Neural cell (in vitro differentiated cells): ENCODE measurements at regions not wholly inside any gene's neighbourhood (a gene's known extent, or its start where the extent isn't known, plus 50 kb on each side); places are given as distances from the start of the nearest gene placed in this dataset.
"Not testable (repeated sequence)": the region's sequence is repeated elsewhere in the genome, so short reads cannot be mapped to it uniquely, and the experiment has no call there.

Source experiments
- H2AFZ ChIP-seq: fragments of 200-600, 300-800 bp; sonication (generic), shearing (Covaris generic); 2 replicates; pipeline ENCODE4 v1.6.0; 2014; ENCODE audit warnings: low read depth, mild to moderate bottlenecking, antibody characterized with exemption, low read length, moderate library complexity
- H3F3A ChIP-seq: fragments of 200-600 bp; shearing (Covaris generic); 2 replicates; pipeline ENCODE4 v1.6.1; 2016; ENCODE audit warnings: mild to moderate bottlenecking, moderate library complexity, mixed read lengths, antibody characterized with exemption, low read length; ENCODE audit not compliant: insufficient read depth, poor library complexity, severe bottlenecking
- H3K27ac ChIP-seq: fragments of 200-600, 300-800 bp; sonication (generic), shearing (Covaris generic); 2 replicates; pipeline ENCODE4 v1.5.1; 2014; ENCODE audit warnings: mild to moderate bottlenecking, low read length, moderate library complexity
- H3K27me3 ChIP-seq: fragments of 300-800, 200-600 bp; sonication (generic), shearing (Covaris generic); 2 replicates; pipeline ENCODE4 v1.6.0; 2014; ENCODE audit warnings: mild to moderate bottlenecking, low read depth, low read length, moderate library complexity; ENCODE audit not compliant: insufficient read depth
- H3K36me3 ChIP-seq: fragments of 300-800, 200-600 bp; sonication (generic), shearing (Covaris generic); 2 replicates; pipeline ENCODE4 v1.5.1; 2014; ENCODE audit warnings: mild to moderate bottlenecking, antibody characterized with exemption, low read length, moderate library complexity; ENCODE audit not compliant: insufficient read depth
- H3K4me2 ChIP-seq: fragments of 300-800, 200-600 bp; sonication (generic), shearing (Covaris generic); 2 replicates; pipeline ENCODE4 v1.6.0; 2014; ENCODE audit warnings: mild to moderate bottlenecking, low read length
- H3K4me3 ChIP-seq: fragments of 300-800, 200-600 bp; sonication (generic), shearing (Covaris generic); 2 replicates; pipeline ENCODE4 v1.5.1; 2014; ENCODE audit warnings: mild to moderate bottlenecking, low read length, moderate library complexity
- H3K79me2 ChIP-seq: fragments of 200-600 bp; shearing (Covaris generic); replicated peaks from 2 replicates; pipeline ENCODE4 v1.6.0; 2014; ENCODE audit warnings: mild to moderate bottlenecking, low read length, moderate library complexity; ENCODE audit not compliant: insufficient read depth
- H3K9ac ChIP-seq: fragments of 300-800, 200-600 bp; sonication (generic), shearing (Covaris generic); 2 replicates; pipeline ENCODE4 v1.6.1; 2016; ENCODE audit warnings: mild to moderate bottlenecking, low read length, mixed read lengths
- H3K9me2 ChIP-seq: fragments of 200-600 bp; shearing (Covaris generic); 2 replicates; pipeline ENCODE4 v1.6.1; 2016; ENCODE audit warnings: mild to moderate bottlenecking, low read length, mixed read lengths; ENCODE audit not compliant: insufficient read depth
- H3K9me3 ChIP-seq: fragments of 200-600, 300-800 bp; sonication (generic), shearing (Covaris generic); 2 replicates; pipeline ENCODE4 v1.6.1; 2016; ENCODE audit warnings: mild to moderate bottlenecking, mixed run types, low read length, moderate library complexity, mixed read lengths
- H4K20me1 ChIP-seq: fragments of 200-600 bp; shearing (Covaris generic); 2 replicates; pipeline ENCODE4 v1.6.1; 2016; ENCODE audit warnings: mild to moderate bottlenecking, mixed run types; ENCODE audit not compliant: insufficient read depth
- CTCF ChIP-seq: fragments of 450-650 bp; IDR thresholded peaks from 2 replicates; pipeline ENCODE4 v1.5.1; 2014; ENCODE audit warnings: antibody characterized with exemption, mild to moderate bottlenecking, moderate library complexity; ENCODE audit not compliant: poor library complexity, severe bottlenecking
- EP300 ChIP-seq: fragments of 450-650 bp; conservative IDR thresholded peaks from 2 replicates; pipeline ENCODE4 v1.6.1; 2014; ENCODE audit warnings: antibody characterized with exemption, mild to moderate bottlenecking, moderate library complexity; ENCODE audit not compliant: poor library complexity, severe bottlenecking
- EZH2 ChIP-seq: fragments of 200-600, 300-800 bp; shearing (Covaris generic), sonication (generic); IDR thresholded peaks from 2 replicates; pipeline ENCODE4 v1.6.1; 2014; ENCODE audit warnings: antibody characterized with exemption, low read length, borderline replicate concordance, mild to moderate bottlenecking; ENCODE audit not compliant: insufficient read depth, poor library complexity, severe bottlenecking
- MXI1 ChIP-seq: fragments of 450-650 bp; conservative IDR thresholded peaks from 2 replicates; pipeline ENCODE4 v1.6.1; 2014; ENCODE audit warnings: antibody characterized with exemption, mild to moderate bottlenecking; ENCODE audit not compliant: poor library complexity, severe bottlenecking
- POLR2AphosphoS5 ChIP-seq: IDR thresholded peaks from 2 replicates; pipeline ENCODE4 v1.6.1; 2012
- RAD21 ChIP-seq: fragments of 450-650 bp; conservative IDR thresholded peaks from 2 replicates; pipeline ENCODE4 v1.6.1; 2014; ENCODE audit warnings: antibody characterized with exemption, mild to moderate bottlenecking, moderate library complexity
- REST ChIP-seq: IDR thresholded peaks from 2 replicates; pipeline ENCODE4 v1.6.1; 2012; ENCODE audit warnings: borderline replicate concordance
- SMC3 ChIP-seq: fragments of 450-650 bp; conservative IDR thresholded peaks from 2 replicates; pipeline ENCODE4 v1.6.1; 2014; ENCODE audit warnings: antibody characterized with exemption, mild to moderate bottlenecking, moderate library complexity; ENCODE audit not compliant: poor library complexity
- TAF1 ChIP-seq: IDR thresholded peaks from 2 replicates; pipeline ENCODE4 v1.6.1; 2012; ENCODE audit warnings: low read depth

GRCh38 chr3:162978136-162978535 is 1481.5 kb downstream of the OTOL1 start:
- Histone ChIP-seq H3K9ac (no peak overlapping the region), H3K4me2 (no peak overlapping the region), H3F3A (no peaks in the 10 kb centered on the region), H3K9me3 (no peaks in the 10 kb centered on the region), H3K4me3 (no peak overlapping the region), H4K20me1 (no peaks in the 10 kb centered on the region), H3K27me3 (no peaks in the 10 kb centered on the region), H3K27ac (no peak overlapping the region), H3K79me2 (no peaks in the 10 kb centered on the region), H2AFZ (no peak overlapping the region), H3K9me2 (no peaks in the 10 kb centered on the region), H3K36me3 (no peaks in the 10 kb centered on the region)
- TF ChIP-seq POLR2AphosphoS5 (no peak), RAD21 (no peak), CTCF (no peak)

GRCh38 chr3:162984746-162985145 is 1488.1 kb downstream of the OTOL1 start:
- no peak overlapping the region for H3K9ac ChIP-seq
- no peak overlapping the region for H2AFZ ChIP-seq
- H4K20me1 ChIP-seq: no peaks in the 10 kb centered on the region

GRCh38 chr3:162987085-162987794 is 1490.6 kb downstream of the OTOL1 start:
- H3K4me2 ChIP-seq, H3K27me3 ChIP-seq, H4K20me1 ChIP-seq, H3K9ac ChIP-seq, H3K9me3 ChIP-seq, H3K27ac ChIP-seq, H3F3A ChIP-seq, H2AFZ ChIP-seq, H3K4me3 ChIP-seq, H3K9me2 ChIP-seq, H3K79me2 ChIP-seq, H3K36me3 ChIP-seq: not testable (repeated sequence)

More at GRCh38 chr3:162984746-162985145, 1488.1 kb downstream of the OTOL1 start:
- H3K36me3 ChIP-seq: no peaks in the 10 kb centered on the region
- no peak overlapping the region for H3K27ac ChIP-seq
- H3K27me3 ChIP-seq: no peaks in the 10 kb centered on the region
- H3K79me2 ChIP-seq: no peaks in the 10 kb centered on the region
- H3K9me2 ChIP-seq: no peaks in the 10 kb centered on the region
- no peak overlapping the region for H3K4me2 ChIP-seq
- no peaks in the 10 kb centered on the region for H3K9me3 ChIP-seq
- H3F3A ChIP-seq: no peaks in the 10 kb centered on the region
- no peak overlapping the region for H3K4me3 ChIP-seq
- TF ChIP-seq RAD21 (no peak), SMC3 (no peak), EP300 (no peak), CTCF (no peak), MXI1 (no peak), EZH2 (no peak), POLR2AphosphoS5 (no peak), REST (no peak), TAF1 (no peak)
